ENCODE measurements at regions not wholly inside any gene's neighbourhood (a gene's known extent, or its start where the extent isn't known, plus 50 kb on each side); places are given as distances from the start of the nearest gene placed in this dataset.
"Not testable (repeated sequence)": the region's sequence is repeated elsewhere in the genome, so short reads cannot be mapped to it uniquely, and the experiment has no call there.

- H3K27me3 ChIP-seq; intact Hi-C loops (cut with DNase I); H3K9me3 ChIP-seq; H3K27ac ChIP-seq (replicated peaks in 1 of 4); H3K36me3 ChIP-seq; DNase-seq (ENCODE audit: extremely low spot score); H3K4me3 ChIP-seq; H3K4me1 ChIP-seq: not testable (repeated sequence)
- no CpG with 5 or more reads among the region's 6 CpGs for WGBS
Measured at GRCh38 chr7:76971201-76971600, 61.0 kb downstream of the SPDYE17 start.

GRCh38 chr7:76969892-76970291 is 62.3 kb downstream of the SPDYE17 start:
- H3K27ac ChIP-seq (replicated peaks in 1 of 4); H3K36me3 ChIP-seq; H3K4me3 ChIP-seq; H3K9me3 ChIP-seq; H3K4me1 ChIP-seq; intact Hi-C loops (cut with DNase I); H3K27me3 ChIP-seq; DNase-seq (ENCODE audit: extremely low spot score): not testable (repeated sequence)
- WGBS, result 67% methylated on average over 1 of the region's 7 CpGs

- H3K27ac ChIP-seq (replicated peaks in 1 of 4); DNase-seq (ENCODE audit: extremely low spot score); H3K27me3 ChIP-seq; intact Hi-C loops (cut with DNase I); H3K9me3 ChIP-seq; H3K4me3 ChIP-seq; H3K36me3 ChIP-seq: not testable (repeated sequence)
- WGBS, result 68% methylated on average over 5 of the region's 17 CpGs
- peaks cover 0 to 21% (median 8%) of the 10 kb centered on the region in 4 donors for H3K4me1 ChIP-seq
Measured at GRCh38 chr7:76965731-76966548, 66.2 kb downstream of the SPDYE17 start.

- WGBS, result no CpG with 5 or more reads among the region's 8 CpGs
- H3K9me3 ChIP-seq; H3K36me3 ChIP-seq; H3K4me3 ChIP-seq; intact Hi-C loops (cut with DNase I); DNase-seq (ENCODE audit: extremely low spot score); H3K27me3 ChIP-seq: not testable (repeated sequence)
- Histone ChIP-seq H3K27ac (replicated peaks in 1 of 4) (peak overlapping the region in 1 of 4 donors; percentile 45), H3K4me1 (peaks cover 0 to 21% (median 8%) of the 10 kb centered on the region in 4 donors)
Measured at GRCh38 chr7:76964050-76964449, 68.1 kb downstream of the SPDYE17 start.

- H3K9me3 ChIP-seq; H3K36me3 ChIP-seq; H3K27me3 ChIP-seq; H3K27ac ChIP-seq (replicated peaks in 1 of 4); intact Hi-C loops (cut with DNase I); H3K4me3 ChIP-seq: not testable (repeated sequence)
- 72% methylated on average over 5 of the region's 7 CpGs for WGBS
- peak; percentile 5 for DNase-seq (ENCODE audit: extremely low spot score)
- H3K4me1 ChIP-seq, result peaks cover 0 to 21% (median 8%) of the 10 kb centered on the region in 4 donors
Measured at GRCh38 chr7:76963061-76963460, 69.1 kb downstream of the SPDYE17 start.

GRCh38 chr7:76960400-76960986 is 71.7 kb downstream of the SPDYE17 start:
- H3K4me3 ChIP-seq; H3K27ac ChIP-seq (replicated peaks in 1 of 4); H3K36me3 ChIP-seq; DNase-seq (ENCODE audit: extremely low spot score); H3K9me3 ChIP-seq; intact Hi-C loops (cut with DNase I); H3K27me3 ChIP-seq: not testable (repeated sequence)
- H3K4me1 ChIP-seq, result peaks cover 0 to 16% (median 8%) of the 10 kb centered on the region in 4 donors
- WGBS, result no CpG with 5 or more reads among the region's 16 CpGs

GRCh38 chr7:76959573-76960399 is 72.4 kb downstream of the SPDYE17 start:
- H3K27ac ChIP-seq (replicated peaks in 1 of 4), result not testable (repeated sequence)

GRCh38 chr7:76956531-76956930 is 75.6 kb downstream of the SPDYE17 start:
- DNase-seq (ENCODE audit: extremely low spot score); H3K27me3 ChIP-seq; H3K4me1 ChIP-seq; H3K4me3 ChIP-seq; H3K27ac ChIP-seq (replicated peaks in 1 of 4); H3K9me3 ChIP-seq; intact Hi-C loops (cut with DNase I); H3K36me3 ChIP-seq: not testable (repeated sequence)
- no CpG with 5 or more reads among the region's 5 CpGs for WGBS

More at GRCh38 chr7:76959573-76960399, 72.4 kb downstream of the SPDYE17 start:
- H3K9me3 ChIP-seq; H3K36me3 ChIP-seq; intact Hi-C loops (cut with DNase I); H3K27me3 ChIP-seq; DNase-seq (ENCODE audit: extremely low spot score): not testable (repeated sequence)
- H3K4me3 ChIP-seq, result peak overlapping the region in 1 of 4 donors; percentile 47
- no CpG with 5 or more reads among the region's 69 CpGs for WGBS
- peaks cover 0 to 15% (median 7%) of the 10 kb centered on the region in 4 donors for H3K4me1 ChIP-seq

- DNase-seq (ENCODE audit: extremely low spot score); intact Hi-C loops (cut with DNase I); H3K27ac ChIP-seq (replicated peaks in 1 of 4); H3K36me3 ChIP-seq; H3K4me1 ChIP-seq; H3K4me3 ChIP-seq; H3K27me3 ChIP-seq; H3K9me3 ChIP-seq: not testable (repeated sequence)
- WGBS, result 35% methylated on average over 2 of the region's 4 CpGs
Measured at GRCh38 chr7:76955124-76955523, 77.0 kb downstream of the SPDYE17 start.

GRCh38 chr7:76944603-76945002 is 87.6 kb downstream of the SPDYE17 start:
- H3K27me3 ChIP-seq; H3K9me3 ChIP-seq; H3K36me3 ChIP-seq; H3K27ac ChIP-seq (replicated peaks in 1 of 4); DNase-seq (ENCODE audit: extremely low spot score); intact Hi-C loops (cut with DNase I); H3K4me3 ChIP-seq; H3K4me1 ChIP-seq: not testable (repeated sequence)

GRCh38 chr7:76941809-76942765 is 90.1 kb downstream of the SPDYE17 start:
- 100% methylated on average over 1 of the region's 2 CpGs for WGBS

More at GRCh38 chr7:76941809-76942765, 90.1 kb downstream of the SPDYE17 start:
- intact Hi-C loops (cut with DNase I); H3K36me3 ChIP-seq; H3K4me1 ChIP-seq; DNase-seq (ENCODE audit: extremely low spot score); H3K27ac ChIP-seq (replicated peaks in 1 of 4); H3K27me3 ChIP-seq; H3K4me3 ChIP-seq; H3K9me3 ChIP-seq: not testable (repeated sequence)

Data from esophagus muscularis mucosa (tissue), 4 donors.